A204.1 (cell line): ENCODE measurements at regions not wholly inside any gene's neighbourhood (a gene's known extent, or its start where the extent isn't known, plus 50 kb on each side); places are given as distances from the start of the nearest gene placed in this dataset.

Experiments used
- FAIRE-seq: peaks from 2 replicates; lab custom pipeline; 2012; peaks lifted over from hg19 to GRCh38; lab: Jason Lieb, UNC

GRCh38 chr6:144335311-144335861 lies 50.3 kb downstream of the UTRN start:
- no peak for FAIRE-seq

- no peak for FAIRE-seq
Measured at GRCh38 chr6:144335914-144336313, 50.8 kb downstream of the UTRN start.

GRCh38 chr6:144336900-144337299 lies 51.8 kb downstream of the UTRN start:
- no peak for FAIRE-seq

DNA sequence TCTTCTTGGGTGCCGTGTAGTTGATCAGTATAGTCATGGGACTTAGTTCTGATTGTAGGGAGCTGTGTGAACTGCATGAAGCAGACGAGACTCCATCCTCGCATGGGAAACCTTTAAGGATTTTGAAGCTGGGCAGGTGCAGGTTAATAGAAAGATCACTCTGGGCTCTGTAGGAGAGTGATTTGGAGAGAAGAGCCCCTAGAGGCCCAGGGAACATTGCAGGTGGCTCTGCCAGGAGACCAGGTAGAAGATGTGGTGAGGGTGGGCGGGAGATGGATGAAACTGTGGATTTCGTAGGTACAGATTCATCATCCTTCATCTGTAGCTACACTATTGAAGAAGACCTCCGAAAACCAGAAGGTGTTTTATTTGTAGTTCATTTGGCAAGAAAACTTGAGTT lies 53.3 kb downstream of the UTRN start:
- no peak for FAIRE-seq

DNA sequence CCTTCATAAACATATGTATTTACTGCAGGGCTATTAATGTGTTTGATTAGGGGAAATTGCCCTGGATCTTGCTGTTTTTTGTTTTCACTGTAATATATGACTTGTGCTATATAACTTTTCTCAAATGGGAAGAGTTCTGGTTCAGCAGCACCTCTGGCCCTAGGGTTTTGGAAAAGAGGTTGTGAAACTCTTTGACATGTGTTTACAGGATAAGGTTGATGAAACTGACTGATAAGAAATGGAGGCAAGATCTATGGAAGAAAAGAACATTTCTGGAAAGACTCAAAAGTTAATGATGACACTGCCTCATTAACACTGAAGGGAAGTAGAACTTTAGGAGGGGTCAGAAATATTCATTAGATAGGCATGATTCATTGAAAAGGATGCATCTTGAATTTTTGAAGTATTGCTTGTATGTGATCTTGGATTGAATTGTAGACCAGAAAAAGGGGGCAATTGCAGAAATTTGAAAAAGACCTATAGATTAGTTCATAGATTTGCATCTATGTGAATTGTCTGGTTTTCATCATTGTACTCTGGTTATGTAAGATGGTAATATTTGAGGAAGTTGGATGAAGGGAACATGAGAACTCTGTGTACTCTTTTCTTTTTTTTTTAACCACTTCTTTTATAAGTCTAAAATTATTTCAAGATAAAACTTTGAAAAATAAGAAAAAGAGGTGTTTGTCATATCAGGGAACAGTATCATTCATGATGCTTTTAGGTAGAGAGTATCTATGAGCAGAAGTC lies 54.0 kb downstream of the UTRN start:
- FAIRE-seq = no peak

DNA sequence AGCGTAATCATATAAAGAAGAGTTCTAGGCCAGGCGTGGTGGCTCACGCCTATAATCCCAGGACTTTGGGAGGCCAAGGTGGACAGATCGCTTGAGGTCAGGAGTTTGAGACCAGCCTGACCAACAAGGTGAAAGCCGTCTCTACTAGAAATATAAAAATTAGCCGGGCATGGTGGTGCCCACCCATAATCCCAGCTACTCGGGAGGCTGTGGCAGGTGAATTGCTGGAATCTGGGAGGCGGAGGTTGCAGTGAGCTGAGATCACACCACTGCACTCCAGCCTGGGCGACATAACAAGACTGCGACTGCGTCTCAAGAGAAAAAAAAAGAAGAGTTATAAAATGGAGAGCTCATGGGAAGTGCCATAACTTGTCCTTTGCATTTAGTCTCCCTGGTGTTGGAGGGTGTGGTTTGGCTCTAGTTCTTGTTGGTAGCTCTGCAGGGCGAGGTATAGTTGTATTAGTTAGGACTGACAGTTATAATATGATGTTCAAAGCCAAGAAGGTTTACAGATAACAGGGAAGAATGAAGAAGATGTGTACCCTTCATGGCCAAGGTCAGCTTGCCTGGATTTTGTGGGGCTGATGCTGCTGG lies 54.8 kb downstream of the UTRN start:
- no peak for FAIRE-seq

DNA sequence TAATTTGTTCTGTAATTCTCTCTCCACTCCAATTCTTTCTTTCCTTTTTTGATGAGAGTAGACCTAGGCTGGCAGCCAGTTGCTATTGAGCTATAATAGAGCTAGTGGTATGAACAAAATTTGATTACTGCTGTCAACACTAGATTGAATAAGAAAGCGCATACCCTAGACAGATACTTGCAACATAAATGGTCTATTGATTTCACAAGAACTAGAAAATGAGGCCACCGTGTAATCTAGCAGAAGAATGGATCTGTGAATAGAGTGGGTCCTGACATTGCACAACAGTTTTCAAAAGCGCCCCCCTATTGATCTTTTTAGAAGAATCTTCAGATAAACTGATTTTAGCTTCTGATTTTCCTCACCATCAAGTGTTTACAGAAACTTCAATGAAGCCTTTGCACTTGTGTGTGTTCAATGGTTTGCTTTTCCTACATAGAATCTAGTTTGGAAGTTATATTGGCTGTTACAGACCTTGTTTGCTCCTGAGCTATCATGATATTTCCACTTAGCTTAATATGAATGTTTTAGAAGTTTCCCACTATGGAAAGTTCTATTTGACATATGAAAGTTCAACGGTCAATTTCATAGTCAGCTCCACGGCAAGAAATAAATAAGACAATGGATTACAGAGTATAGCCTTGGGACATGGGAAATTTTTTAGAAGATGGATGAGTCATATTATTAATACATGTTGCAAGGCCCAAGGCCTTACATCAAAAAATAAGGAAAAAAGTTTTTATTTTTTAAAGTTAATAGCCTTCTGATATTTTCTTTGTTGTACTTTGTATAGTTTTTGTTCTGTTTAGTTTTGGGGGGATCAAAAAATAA lies 55.6 kb downstream of the UTRN start:
- FAIRE-seq = no peak

GRCh38 chr6:144341831-144342527 lies 56.8 kb downstream of the UTRN start:
- no peak for FAIRE-seq

- FAIRE-seq = no peak
Measured at GRCh38 chr6:144343701-144344428, 58.7 kb downstream of the UTRN start.

- no peak for FAIRE-seq
Measured at GRCh38 chr6:144344646-144345045, 59.5 kb downstream of the UTRN start.

DNA sequence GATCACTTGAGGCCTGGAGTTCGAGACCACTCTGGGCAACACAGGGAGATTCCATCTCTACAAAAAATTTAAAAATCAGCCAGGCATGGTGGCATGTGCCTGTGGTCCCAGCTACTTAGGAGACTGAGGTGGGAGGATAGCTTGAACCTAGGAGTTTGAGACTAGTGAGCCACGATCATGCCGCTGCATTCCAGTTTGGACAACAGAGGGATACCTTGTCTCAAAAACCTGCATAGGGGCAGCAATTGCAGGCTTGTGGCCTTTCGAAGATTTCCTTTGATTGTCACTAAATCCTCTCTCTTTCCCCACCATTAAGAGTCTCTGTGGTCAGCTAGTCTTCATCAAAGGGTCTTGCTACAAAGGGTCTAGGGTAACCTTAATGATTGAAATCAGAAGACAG lies 60.3 kb downstream of the UTRN start:
- FAIRE-seq = no peak

GRCh38 chr6:144346719-144347447 lies 61.7 kb downstream of the UTRN start:
- no peak for FAIRE-seq

GRCh38 chr6:144347448-144347759 lies 62.3 kb downstream of the UTRN start:
- FAIRE-seq = no peak

- no peak for FAIRE-seq
Measured at GRCh38 chr6:144347933-144348332, 62.8 kb downstream of the UTRN start.

DNA sequence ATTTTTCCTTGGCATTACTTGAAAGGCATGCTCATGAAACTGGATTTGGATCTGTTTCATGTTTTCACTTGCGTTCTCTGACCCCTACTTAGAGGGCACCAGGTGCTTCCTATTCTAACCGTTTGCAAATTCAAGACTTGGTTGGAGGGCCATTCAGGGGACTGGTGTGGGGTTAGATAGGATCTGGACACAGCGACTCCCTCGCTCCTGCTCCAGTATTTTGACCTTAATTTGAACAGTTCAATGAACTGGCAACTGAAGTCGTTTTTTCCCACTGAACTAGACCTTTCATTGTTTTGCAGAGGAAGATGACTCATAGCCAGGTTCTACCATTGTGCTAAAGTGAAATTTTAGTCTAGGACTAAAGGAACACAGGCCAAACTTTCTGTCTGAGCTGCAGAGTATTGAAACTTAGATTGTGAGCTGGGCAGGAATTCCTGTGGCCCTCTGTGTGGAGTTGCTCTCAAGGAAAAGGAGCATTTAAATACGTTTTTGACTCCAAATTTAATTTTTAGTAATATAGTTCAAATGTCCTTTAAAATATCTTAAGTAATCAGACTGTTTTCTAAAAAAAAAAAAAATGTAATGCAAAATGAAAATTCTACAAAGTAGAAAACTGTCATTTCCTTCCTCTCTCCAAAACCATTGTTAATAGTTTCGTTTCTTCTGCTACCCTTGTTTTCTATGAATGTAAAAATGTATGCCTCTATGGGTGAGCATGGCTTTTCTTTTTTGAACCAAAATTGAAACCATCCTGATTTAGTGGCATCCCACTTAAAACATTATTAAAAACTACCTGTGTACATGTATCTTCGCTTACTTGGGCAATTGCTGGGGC lies 64.8 kb downstream of the UTRN start:
- no peak for FAIRE-seq

GRCh38 chr6:144350528-144350880 lies 65.4 kb downstream of the UTRN start:
- FAIRE-seq = no peak

- no peak for FAIRE-seq
Measured at GRCh38 chr6:144351379-144352127, 66.4 kb downstream of the UTRN start.

GRCh38 chr6:144352331-144352730 lies 67.2 kb downstream of the UTRN start:
- FAIRE-seq = no peak

- FAIRE-seq = no peak
Measured at GRCh38 chr6:144353871-144354314, 68.8 kb downstream of the UTRN start.

GRCh38 chr6:144359783-144360182 lies 74.6 kb downstream of the UTRN start:
- FAIRE-seq = no peak
